ENCODE measurements at regions not wholly inside any gene's neighbourhood (a gene's known extent, or its start where the extent isn't known, plus 50 kb on each side); places are given as distances from the start of the nearest gene placed in this dataset.
A peak's percentile ranks its signal among the peaks of the same experiment; 100 is the strongest.
"Not testable (repeated sequence)": the region's sequence is repeated elsewhere in the genome, so short reads cannot be mapped to it uniquely, and the experiment has no call there.

- no peak for DNase-seq
Measured at GRCh38 chr5:68682400-68683160, 411.2 kb upstream of the SLC30A5 start.

GRCh38 chr5:68683632-68684036 is 410.2 kb upstream of the SLC30A5 start:
- no peak for DNase-seq

- DNase-seq: no peak
Measured at GRCh38 chr5:68685863-68686262, 408.0 kb upstream of the SLC30A5 start.

- no peak for DNase-seq
Measured at GRCh38 chr5:68688547-68688946, 405.3 kb upstream of the SLC30A5 start.

GRCh38 chr5:68689010-68689409 is 404.8 kb upstream of the SLC30A5 start:
- no peak for DNase-seq

GRCh38 chr5:68691874-68692273 is 401.9 kb upstream of the SLC30A5 start:
- not testable (repeated sequence) for DNase-seq

GRCh38 chr5:68698025-68698940 is 395.5 kb upstream of the SLC30A5 start:
- DNase-seq: no peak

GRCh38 chr5:68699966-68700365 is 393.8 kb upstream of the SLC30A5 start:
- no peak for DNase-seq

GRCh38 chr5:68707575-68707974 is 386.2 kb upstream of the SLC30A5 start:
- DNase-seq: no peak

GRCh38 chr5:68708156-68708841 is 385.5 kb upstream of the SLC30A5 start:
- no peak for DNase-seq

- DNase-seq: no peak
Measured at GRCh38 chr5:68708842-68709170, 385.0 kb upstream of the SLC30A5 start.

- no peak for DNase-seq
Measured at GRCh38 chr5:68709239-68709638, 384.6 kb upstream of the SLC30A5 start.

GRCh38 chr5:68710514-68710913 is 383.3 kb upstream of the SLC30A5 start:
- no peak for DNase-seq

- peak; percentile 10 for DNase-seq
Measured at GRCh38 chr5:68711293-68712200, 382.3 kb upstream of the SLC30A5 start.

- no peak for DNase-seq
Measured at GRCh38 chr5:68714810-68715209, 379.0 kb upstream of the SLC30A5 start.

- no peak for DNase-seq
Measured at GRCh38 chr5:68720884-68721610, 372.8 kb upstream of the SLC30A5 start.

- no peak for DNase-seq
Measured at GRCh38 chr5:68722357-68722756, 371.5 kb upstream of the SLC30A5 start.

GRCh38 chr5:68725905-68726683 is 367.7 kb upstream of the SLC30A5 start:
- DNase-seq: no peak

GRCh38 chr5:68727931-68728330 is 365.9 kb upstream of the SLC30A5 start:
- DNase-seq: no peak

GRCh38 chr5:68729678-68730077 is 364.1 kb upstream of the SLC30A5 start:
- DNase-seq: no peak

Measured in DMS 273 treated with DMSO at 0.1 percent for 48 hours (cell line).